SK-N-SH (cell line): ENCODE measurements at regions not wholly inside any gene's neighbourhood (a gene's known extent, or its start where the extent isn't known, plus 50 kb on each side); places are given as distances from the start of the nearest gene placed in this dataset.

ENCODE experiments used
- CTCF ChIA-PET: fragments of 300-600, 350-600 bp; formaldehyde crosslinking; extraction: SDS; loops from one replicate; lab custom pipeline; 2021; lab: Yijun Ruan, JAX
- POLR2A ChIA-PET: fragments of 350-600 bp; sonication (Branson Sonifier 250); formaldehyde crosslinking; extraction: SDS; loops from one replicate; lab custom pipeline; 2020; ENCODE audit warnings: antibody characterized with exemption, inconsistent platforms; lab: Yijun Ruan, JAX
- DNase-seq: peaks from one replicate; pipeline ENCODE4 v3.0.0; 2012
- H2AFZ ChIP-seq: fragments of 200-600 bp; sonication (generic); 2 replicates; pipeline ENCODE4 v1.8.1; 2016; ENCODE audit warnings: antibody characterized with exemption, mild to moderate bottlenecking, low read depth
- H3F3A ChIP-seq: fragments of 200-600 bp; sonication (generic); replicated peaks from 2 replicates; pipeline ENCODE3; 2016; ENCODE audit warnings: antibody characterized with exemption, mild to moderate bottlenecking; ENCODE audit not compliant: insufficient read depth
- H3K27ac ChIP-seq, 2 experiments: fragments of 200-500 bp in 1 of 2; fragments of 200-600 bp in 1 of 2; sonication (Bioruptor generic) in 1 of 2; sonication (generic), shearing (Covaris generic) in 1 of 2; 2 replicates each; pipeline versions ENCODE4 v1.5.1 to v1.6.1; 2014 to 2016; ENCODE audit warnings: low read depth in 2 of 2, inconsistent platforms in 1 of 2, low read length in 1 of 2, mild to moderate bottlenecking in 1 of 2, mixed read lengths in 1 of 2
- H3K27me3 ChIP-seq: fragments of 200-600 bp; sonication (generic), shearing (Covaris generic); 2 replicates; pipeline ENCODE4 v1.6.1; 2016; ENCODE audit warnings: mixed run types; ENCODE audit not compliant: insufficient read depth
- H3K36me3 ChIP-seq, 2 experiments: fragments of 200-500 bp in 1 of 2; fragments of 200-600 bp in 1 of 2; sonication (Bioruptor generic) in 1 of 2; sonication (generic) in 1 of 2; replicated peaks in 1 of 2; 2 replicates each; pipeline versions ENCODE3 to v1.5.1; 2014 to 2016; ENCODE audit warnings: low read length in 1 of 2, mild to moderate bottlenecking in 1 of 2; ENCODE audit not compliant: insufficient read depth in 2 of 2, control insufficient read depth in 1 of 2
- H3K4me1 ChIP-seq, 2 experiments: fragments of 200-500 bp in 1 of 2; fragments of 200-600 bp in 1 of 2; sonication (Bioruptor generic) in 1 of 2; sonication (generic), shearing (Covaris generic) in 1 of 2; 2 replicates each; pipeline versions ENCODE4 v1.5.1 to v1.6.1; 2014 to 2016; ENCODE audit warnings: low read depth in 1 of 2, low read length in 1 of 2, mixed run types in 1 of 2; ENCODE audit not compliant: insufficient read depth in 2 of 2, control insufficient read depth in 1 of 2
- H3K4me2 ChIP-seq: fragments of 200-600 bp; sonication (generic), shearing (Covaris generic); 2 replicates; pipeline ENCODE4 v1.6.1; 2017; ENCODE audit warnings: mixed run types
- H3K4me3 ChIP-seq, 2 experiments: fragments of 200-500 bp in 1 of 2; fragments of 200-600 bp in 1 of 2; sonication (Bioruptor generic) in 1 of 2; sonication (generic), shearing (Covaris generic) in 1 of 2; 2 replicates each; pipeline versions ENCODE4 v1.5.1 to v1.8.1; 2014 to 2016; ENCODE audit warnings: low read depth in 2 of 2, inconsistent platforms in 1 of 2, low read length in 1 of 2, mild to moderate bottlenecking in 1 of 2, mixed read lengths in 1 of 2, moderate library complexity in 1 of 2
- H3K79me2 ChIP-seq: fragments of 200-600 bp; sonication (generic); 2 replicates; pipeline ENCODE4 v1.8.1; 2017; ENCODE audit warnings: mild to moderate bottlenecking; ENCODE audit not compliant: insufficient read depth
- H3K9ac ChIP-seq: fragments of 200-600 bp; sonication (generic); 2 replicates; pipeline ENCODE4 v1.6.1; 2017; ENCODE audit warnings: mixed run types
- H3K9me2 ChIP-seq: fragments of 200-600 bp; sonication (generic); 2 replicates; pipeline ENCODE4 v1.6.1; 2017; ENCODE audit warnings: mixed run types
- H3K9me3 ChIP-seq: fragments of 200-600 bp; sonication (generic); 2 replicates; pipeline ENCODE4 v1.6.1; 2017; ENCODE audit warnings: mixed run types, mild to moderate bottlenecking, moderate library complexity
- H4K20me1 ChIP-seq: fragments of 200-600 bp; sonication (generic); 2 replicates; pipeline ENCODE4 v1.6.1; 2017; ENCODE audit warnings: mild to moderate bottlenecking, mixed run types; ENCODE audit not compliant: insufficient read depth
- CTCF ChIP-seq: fragments of 200-600 bp; sonication (generic); IDR thresholded peaks from 2 replicates; pipeline ENCODE4 v1.6.1; 2017; ENCODE audit warnings: antibody characterized with exemption, mild to moderate bottlenecking, moderate library complexity
- GABPA ChIP-seq: IDR thresholded peaks from 2 replicates; pipeline ENCODE4 v1.4.0; 2012; ENCODE audit warnings: low read depth, mild to moderate bottlenecking
- MEF2A ChIP-seq: IDR thresholded peaks from 2 replicates; pipeline ENCODE4 v1.4.0; 2012; ENCODE audit warnings: low read depth, borderline replicate concordance
- RAD21 ChIP-seq: IDR thresholded peaks from 2 replicates; pipeline ENCODE4 v1.6.1; 2012; ENCODE audit warnings: mild to moderate bottlenecking, low read length
- RFX5 ChIP-seq: IDR thresholded peaks from 2 replicates; pipeline ENCODE4 v1.6.1; 2012; ENCODE audit warnings: mild to moderate bottlenecking, improper control_type of control experiment, low read length
- SIN3A ChIP-seq: IDR thresholded peaks from 2 replicates; pipeline ENCODE4 v1.6.1; 2012; ENCODE audit warnings: low read depth, mild to moderate bottlenecking, low read length, moderate library complexity, borderline replicate concordance
- WGBS: methylation state at CpG from one replicate; pipeline ENCODE4 v1.1.6; 2017; ENCODE audit warnings: low lambda C conversion rate; 5-methylcytosine and 5-hydroxymethylcytosine counted together
- TF ChIP-seq, protein P1 (sequence below): IDR thresholded peaks from 2 replicates; pipeline ENCODE4 v1.4.0; 2012; ENCODE audit warnings: low read depth, borderline replicate concordance
- TF ChIP-seq, protein P2 (sequence below): IDR thresholded peaks from 2 replicates; pipeline ENCODE4 v1.4.0; 2012; ENCODE audit warnings: low read depth, borderline replicate concordance

- no peaks in the 10 kb centered on the region for H4K20me1 ChIP-seq
- no peaks in the 10 kb centered on the region for H3K9me3 ChIP-seq
- no peaks in the 10 kb centered on the region for H3F3A ChIP-seq
- H3K4me1 ChIP-seq, result no peaks in the 10 kb centered on the region
- no peak overlapping the region for H3K27ac ChIP-seq
- no peaks in the 10 kb centered on the region for H3K9me2 ChIP-seq
- TF ChIP-seq, protein P1, sequence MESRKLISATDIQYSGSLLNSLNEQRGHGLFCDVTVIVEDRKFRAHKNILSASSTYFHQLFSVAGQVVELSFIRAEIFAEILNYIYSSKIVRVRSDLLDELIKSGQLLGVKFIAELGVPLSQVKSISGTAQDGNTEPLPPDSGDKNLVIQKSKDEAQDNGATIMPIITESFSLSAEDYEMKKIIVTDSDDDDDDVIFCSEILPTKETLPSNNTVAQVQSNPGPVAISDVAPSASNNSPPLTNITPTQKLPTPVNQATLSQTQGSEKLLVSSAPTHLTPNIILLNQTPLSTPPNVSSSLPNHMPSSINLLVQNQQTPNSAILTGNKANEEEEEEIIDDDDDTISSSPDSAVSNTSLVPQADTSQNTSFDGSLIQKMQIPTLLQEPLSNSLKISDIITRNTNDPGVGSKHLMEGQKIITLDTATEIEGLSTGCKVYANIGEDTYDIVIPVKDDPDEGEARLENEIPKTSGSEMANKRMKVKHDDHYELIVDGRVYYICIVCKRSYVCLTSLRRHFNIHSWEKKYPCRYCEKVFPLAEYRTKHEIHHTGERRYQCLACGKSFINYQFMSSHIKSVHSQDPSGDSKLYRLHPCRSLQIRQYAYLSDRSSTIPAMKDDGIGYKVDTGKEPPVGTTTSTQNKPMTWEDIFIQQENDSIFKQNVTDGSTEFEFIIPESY, result no peak
- whole genome bisulfite sequencing, result 0% methylated on average over 1 of the region's 1 CpG
- H3K27me3 ChIP-seq, result no peaks in the 10 kb centered on the region
- ChIA-PET POLR2A (no interaction called here), CTCF (no interaction called here)
- H2AFZ ChIP-seq, result no peak overlapping the region
- H3K4me2 ChIP-seq, result no peak overlapping the region
- DNase-seq, result no peak
- H3K36me3 ChIP-seq, result no peaks in the 10 kb centered on the region
- H3K4me3 ChIP-seq, result no peak overlapping the region
- H3K79me2 ChIP-seq, result no peaks in the 10 kb centered on the region
- no peak overlapping the region for H3K9ac ChIP-seq
These were observed 89.5 kb upstream of the ANKRD30A start for GRCh38 chr10:37035853-37036252.

DNA sequence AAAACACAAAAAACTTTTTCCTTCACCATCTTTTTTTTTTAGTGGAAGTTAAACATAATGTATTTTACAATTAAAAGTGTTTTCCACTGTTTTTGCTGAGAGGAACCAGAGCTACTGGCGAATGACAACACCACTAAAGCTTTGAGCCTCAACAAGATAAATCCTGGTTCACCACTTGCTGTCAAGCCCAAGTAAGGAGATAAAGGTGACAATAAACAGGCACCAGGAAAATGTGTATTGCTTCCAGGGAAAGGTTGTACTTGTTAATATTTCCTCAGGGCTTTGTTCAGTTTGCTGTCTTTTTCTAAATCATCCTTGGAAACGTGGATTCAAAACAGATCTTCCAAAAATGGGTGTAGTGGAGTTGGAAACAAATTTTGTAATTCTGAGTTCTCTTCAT, 109.9 kb upstream of the ANKRD30A start:
- Histone ChIP-seq H3K27ac (no peak overlapping the region), H3K4me1 (no peaks in the 10 kb centered on the region)
- POLR2A ChIA-PET, result no interaction called here

More for the DNA sequence above, 109.9 kb upstream of the ANKRD30A start:
- Histone ChIP-seq H3K9me3 (no peaks in the 10 kb centered on the region), H3K9ac (no peak overlapping the region), H3F3A (no peaks in the 10 kb centered on the region), H3K27me3 (no peaks in the 10 kb centered on the region), H4K20me1 (no peaks in the 10 kb centered on the region), H3K79me2 (no peaks in the 10 kb centered on the region), H2AFZ (no peak overlapping the region), H3K9me2 (no peaks in the 10 kb centered on the region), H3K4me3 (no peak overlapping the region), H3K4me2 (no peak overlapping the region), H3K36me3 (no peaks in the 10 kb centered on the region)
- 10% methylated on average over 2 of the region's 2 CpGs for WGBS
- no peak for DNase-seq
- CTCF ChIA-PET, result interaction anchor here (0.7 kb wide), 1 partner anchor 1810 kb away, joined by 4 read pairs; no protein-coding TSS in a partner anchor
- TF ChIP-seq GABPA (no peak), SIN3A (no peak), CTCF (no peak), MEF2A (no peak), RFX5 (no peak), RAD21 (no peak)
- TF ChIP-seq, protein P1, result no peak
- TF ChIP-seq, protein P2, sequence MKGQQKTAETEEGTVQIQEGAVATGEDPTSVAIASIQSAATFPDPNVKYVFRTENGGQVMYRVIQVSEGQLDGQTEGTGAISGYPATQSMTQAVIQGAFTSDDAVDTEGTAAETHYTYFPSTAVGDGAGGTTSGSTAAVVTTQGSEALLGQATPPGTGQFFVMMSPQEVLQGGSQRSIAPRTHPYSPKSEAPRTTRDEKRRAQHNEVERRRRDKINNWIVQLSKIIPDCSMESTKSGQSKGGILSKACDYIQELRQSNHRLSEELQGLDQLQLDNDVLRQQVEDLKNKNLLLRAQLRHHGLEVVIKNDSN, result no peak
